Small intestine (tissue), 7 donors: ENCODE measurements at regions not wholly inside any gene's neighbourhood (a gene's known extent, or its start where the extent isn't known, plus 50 kb on each side); places are given as distances from the start of the nearest gene placed in this dataset.

Source experiments
- DNase-seq, 2 donors: peaks; one replicate each; pipeline versions ENCODE4 v3.0.0 to v3.0.0-alpha.2; 2013
- FAIRE-seq: peaks from 2 replicates; lab custom pipeline; 2012; peaks lifted over from hg19 to GRCh38; lab: Jason Lieb, UNC
- H3K27ac ChIP-seq, 3 donors: one replicate each; pipeline ENCODE4 v1.5.1; 2013; ENCODE audit warnings: low read length in 2 of 3, mild to moderate bottlenecking in 2 of 3, control low read depth in 1 of 3, inconsistent platforms in 1 of 3, low read depth in 1 of 3, moderate library complexity in 1 of 3
- H3K27me3 ChIP-seq, 3 donors: one replicate each; pipeline ENCODE4 v1.6.1; 2013; ENCODE audit warnings: low read length in 3 of 3, inconsistent platforms in 1 of 3; ENCODE audit not compliant: control insufficient read depth in 3 of 3, insufficient read depth in 3 of 3
- H3K36me3 ChIP-seq, 3 donors: one replicate each; pipeline ENCODE4 v1.6.1; 2013; ENCODE audit warnings: low read length in 3 of 3, inconsistent platforms in 1 of 3, low read depth in 1 of 3, mild to moderate bottlenecking in 1 of 3, moderate library complexity in 1 of 3; ENCODE audit not compliant: control insufficient read depth in 3 of 3, insufficient read depth in 2 of 3
- H3K4me1 ChIP-seq, 3 donors: one replicate each; pipeline ENCODE4 v1.6.1; 2013; ENCODE audit warnings: low read length in 2 of 3, inconsistent platforms in 1 of 3, low read depth in 1 of 3, mild to moderate bottlenecking in 1 of 3, moderate library complexity in 1 of 3; ENCODE audit not compliant: control insufficient read depth in 3 of 3, insufficient read depth in 2 of 3
- H3K4me3 ChIP-seq, 3 donors: one replicate each; pipeline ENCODE4 v1.5.1; 2013; ENCODE audit warnings: low read length in 3 of 3, control low read depth in 1 of 3, inconsistent platforms in 1 of 3, low read depth in 1 of 3, mild to moderate bottlenecking in 1 of 3, moderate library complexity in 1 of 3
- H3K9me3 ChIP-seq, 2 donors: one replicate each; pipeline ENCODE4 v1.6.1; 2013; ENCODE audit warnings: low read depth in 1 of 2, low read length in 1 of 2; ENCODE audit not compliant: control insufficient read depth in 2 of 2, insufficient read depth in 1 of 2
- WGBS, 3 donors: extraction: QIAGEN DNeasy Blood & Tissue Kit; methylation state at CpG; one replicate each; pipeline ENCODE4 v1.1.7; 2013; 5-methylcytosine and 5-hydroxymethylcytosine counted together
- donor health status: healthy with polysubstance abuse.
- donor health status: control.
- donor health status: control.
- donor health status: Bipolar disorder and iron deficiency.
- donor health status: healthy.

GRCh38 chr2:16615687-16616615 is 49.7 kb downstream of the CYRIA start:
- Histone ChIP-seq H3K4me3 (no peak overlapping the region), H3K9me3 (no peaks in the 10 kb centered on the region), H3K27ac (no peak overlapping the region), H3K36me3 (no peaks in the 10 kb centered on the region), H3K4me1 (peaks cover 0 to 3% (median 0%) of the 10 kb centered on the region in 3 donors), H3K27me3 (peaks cover 0 to 4% (median 0%) of the 10 kb centered on the region in 3 donors)
- FAIRE-seq, result no peak
- 86 to 92% (median 89%) methylated on average over 21 of the region's 21 CpGs for WGBS, 3 donors
- DNase-seq, result no peak

DNA sequence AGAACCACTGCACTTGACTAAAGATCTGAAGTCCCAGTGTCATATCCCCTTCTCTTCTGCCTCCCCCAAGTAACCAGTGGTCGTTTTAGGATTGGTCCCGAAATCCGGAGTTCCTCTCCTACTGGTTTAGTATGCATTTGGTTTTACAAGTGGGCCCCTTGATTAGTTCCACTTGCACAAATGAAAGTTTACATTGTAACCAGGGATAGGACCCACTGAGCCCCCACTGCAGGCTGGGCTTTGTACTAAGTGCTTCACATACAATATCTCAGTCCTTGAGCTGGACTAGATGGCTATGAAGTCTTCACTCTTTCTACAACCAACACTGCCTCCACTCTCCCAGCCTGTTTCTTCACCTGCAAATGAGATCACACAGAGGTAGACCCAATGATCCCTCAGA is 50.4 kb downstream of the CYRIA start:
- H3K27me3 ChIP-seq, result no peaks in the 10 kb centered on the region
- no peak overlapping the region for H3K27ac ChIP-seq
- FAIRE-seq (no peak), DNase-seq (no peak)
- WGBS, 3 donors, result 73 to 92% (median 83%) methylated on average over 3 of the region's 3 CpGs
- H3K4me3 ChIP-seq, result no peak overlapping the region
- H3K4me1 ChIP-seq, result peaks cover 0 to 3% (median 0%) of the 10 kb centered on the region in 3 donors
- H3K36me3 ChIP-seq, result no peaks in the 10 kb centered on the region
- H3K9me3 ChIP-seq, result no peaks in the 10 kb centered on the region

DNA sequence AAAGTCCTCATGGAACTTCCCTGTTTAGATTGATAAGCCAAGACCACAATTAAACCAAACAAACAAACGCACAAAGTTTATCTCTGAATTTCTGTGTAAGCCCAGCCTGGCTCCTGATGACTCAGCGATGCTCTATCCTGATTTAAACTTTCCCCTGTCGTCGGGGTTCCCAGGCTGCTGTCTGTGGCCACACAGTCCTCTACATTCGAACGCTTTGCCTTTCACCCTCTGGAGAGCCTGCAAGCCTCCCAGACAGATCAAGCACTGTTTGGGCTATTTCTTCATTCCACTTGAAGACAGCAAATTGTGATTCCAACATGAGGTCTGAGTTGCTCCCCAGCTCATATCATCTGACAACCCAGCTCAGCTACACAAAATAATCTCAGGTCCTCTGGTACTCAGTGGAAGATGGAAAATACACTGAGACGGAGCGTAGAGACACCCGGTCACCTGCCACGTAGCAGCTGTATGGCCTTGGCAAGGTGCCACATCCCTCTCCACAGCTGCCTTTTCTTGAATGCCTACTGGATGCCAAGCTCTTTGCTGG is 51.2 kb downstream of the CYRIA start:
- H3K27me3 ChIP-seq, result no peaks in the 10 kb centered on the region
- WGBS, 3 donors, result 13 to 41% (median 27%) methylated on average over 10 of the region's 10 CpGs
- no peak overlapping the region for H3K4me3 ChIP-seq
- no peak for FAIRE-seq
- H3K4me1 ChIP-seq, result peaks cover 0 to 3% (median 0%) of the 10 kb centered on the region in 3 donors
- peak; percentile 13 to 24 for DNase-seq
- no peaks in the 10 kb centered on the region for H3K36me3 ChIP-seq
- no peaks in the 10 kb centered on the region for H3K9me3 ChIP-seq
- peak overlapping the region in 1 of 3 donors; percentile 54 for H3K27ac ChIP-seq

DNA sequence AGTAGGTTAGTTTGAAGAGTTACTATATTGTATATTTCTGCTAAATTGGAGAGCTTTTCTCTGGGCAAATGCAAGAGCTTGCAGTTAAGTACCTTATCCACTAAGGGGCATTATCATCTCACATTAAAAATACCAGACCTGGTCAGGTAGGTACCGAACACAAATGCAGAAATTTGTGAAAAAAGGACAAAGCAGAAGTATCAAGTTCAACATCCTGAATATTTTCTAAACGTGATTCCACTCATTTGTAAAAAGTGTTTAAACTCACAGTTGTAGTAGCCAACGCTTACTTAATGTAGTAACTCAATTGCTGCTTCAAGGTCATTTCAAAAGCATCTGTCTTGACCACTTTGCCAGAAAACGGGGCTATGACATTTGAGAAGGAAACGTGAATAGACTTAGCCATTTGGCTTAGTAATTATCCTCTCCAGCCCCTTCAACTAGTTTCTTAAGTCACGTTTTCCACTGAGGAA is 52.1 kb downstream of the CYRIA start:
- Histone ChIP-seq H3K27me3 (no peaks in the 10 kb centered on the region), H3K27ac (no peak overlapping the region), H3K36me3 (no peaks in the 10 kb centered on the region), H3K9me3 (no peaks in the 10 kb centered on the region), H3K4me3 (no peak overlapping the region), H3K4me1 (peaks cover 0 to 3% (median 0%) of the 10 kb centered on the region in 3 donors)
- no peak for FAIRE-seq
- WGBS, 3 donors, result 23 to 37% (median 24%) methylated on average over 6 of the region's 6 CpGs
- DNase-seq, result no peak

DNA sequence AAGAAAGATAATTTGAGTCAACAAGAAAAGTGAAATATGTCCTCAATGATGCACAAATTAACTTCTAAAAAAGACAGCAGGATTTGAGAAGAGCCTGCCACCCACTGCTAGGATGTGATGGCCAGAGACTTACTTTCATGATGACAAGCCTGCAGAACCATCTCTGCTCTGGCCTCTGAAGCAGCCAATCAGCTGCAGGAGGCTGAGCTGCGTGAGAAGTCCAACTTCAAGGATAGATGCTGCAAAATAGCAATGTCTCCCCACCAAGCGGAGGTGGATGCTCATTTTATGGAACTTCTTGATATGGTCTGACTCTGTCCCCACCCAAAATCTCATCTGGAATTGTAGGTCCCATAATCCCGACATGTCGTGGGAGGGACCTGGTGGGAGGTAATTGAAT is 53.1 kb downstream of the CYRIA start:
- Histone ChIP-seq H3K9me3 (no peaks in the 10 kb centered on the region), H3K4me3 (no peak overlapping the region), H3K36me3 (no peaks in the 10 kb centered on the region), H3K27ac (no peak overlapping the region), H3K27me3 (no peaks in the 10 kb centered on the region), H3K4me1 (peaks cover 0 to 3% (median 0%) of the 10 kb centered on the region in 3 donors)
- 86 to 93% (median 86%) methylated on average over 4 of the region's 4 CpGs for WGBS, 3 donors
- FAIRE-seq, result no peak
- no peak for DNase-seq

- Histone ChIP-seq H3K4me1 (peaks cover 0 to 1% (median 0%) of the 10 kb centered on the region in 3 donors), H3K36me3 (no peaks in the 10 kb centered on the region), H3K27ac (no peak overlapping the region), H3K9me3 (no peaks in the 10 kb centered on the region), H3K27me3 (no peaks in the 10 kb centered on the region), H3K4me3 (no peak overlapping the region)
- FAIRE-seq, result no peak
- 73 to 86% (median 80%) methylated on average over 3 of the region's 3 CpGs for WGBS, 3 donors
- no peak for DNase-seq
Observed at GRCh38 chr2:16609786-16610185, 55.8 kb downstream of the CYRIA start.

DNA sequence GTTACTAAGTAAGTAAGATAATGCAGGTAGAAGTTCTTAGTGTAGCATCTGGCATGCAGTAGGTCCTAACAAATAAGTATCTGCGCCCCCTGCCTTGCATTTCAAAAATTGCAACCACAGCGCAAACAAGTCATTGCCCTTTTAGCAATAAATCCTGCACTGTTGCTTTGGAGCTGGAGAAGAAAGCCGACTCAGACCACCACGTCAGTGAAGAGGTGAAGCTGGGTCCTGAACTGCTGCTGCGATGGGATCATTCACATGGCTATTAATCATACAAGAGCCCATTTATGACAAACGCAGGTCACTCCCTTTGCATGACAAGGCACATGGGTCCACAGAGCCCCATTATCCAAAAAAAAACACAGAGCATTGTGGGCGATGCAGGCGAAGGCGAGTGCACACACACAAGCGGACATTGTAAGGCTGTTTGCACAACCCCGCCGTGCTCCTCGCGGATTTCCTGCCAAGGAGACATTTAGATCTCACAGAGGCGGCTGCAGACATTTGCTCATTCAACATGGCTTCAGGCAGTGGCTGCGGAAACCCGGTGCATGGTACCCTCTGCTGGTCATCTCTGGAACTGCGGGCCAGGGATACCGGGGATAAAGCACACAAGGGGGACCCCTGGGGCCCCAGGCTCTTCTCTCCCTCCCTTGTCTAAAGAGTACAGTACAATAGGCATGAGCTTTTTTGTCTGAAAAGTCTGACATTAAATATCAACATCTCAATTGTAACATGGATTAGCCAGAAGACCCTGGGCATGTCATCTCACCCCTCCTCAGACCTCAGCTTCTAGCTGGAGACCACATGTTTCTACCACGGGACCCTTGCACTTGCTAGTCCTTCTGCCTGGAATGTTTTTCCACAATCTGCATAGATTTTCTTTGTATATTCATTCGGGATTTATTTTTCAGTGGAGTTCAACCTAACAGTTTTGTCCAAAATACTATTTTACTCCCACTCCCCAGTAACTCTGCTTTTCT is 56.7 kb downstream of the CYRIA start:
- DNase-seq, result peak; percentile 71 to 88
- 4 to 6% (median 5%) methylated on average over 21 of the region's 21 CpGs for WGBS, 3 donors

DNA sequence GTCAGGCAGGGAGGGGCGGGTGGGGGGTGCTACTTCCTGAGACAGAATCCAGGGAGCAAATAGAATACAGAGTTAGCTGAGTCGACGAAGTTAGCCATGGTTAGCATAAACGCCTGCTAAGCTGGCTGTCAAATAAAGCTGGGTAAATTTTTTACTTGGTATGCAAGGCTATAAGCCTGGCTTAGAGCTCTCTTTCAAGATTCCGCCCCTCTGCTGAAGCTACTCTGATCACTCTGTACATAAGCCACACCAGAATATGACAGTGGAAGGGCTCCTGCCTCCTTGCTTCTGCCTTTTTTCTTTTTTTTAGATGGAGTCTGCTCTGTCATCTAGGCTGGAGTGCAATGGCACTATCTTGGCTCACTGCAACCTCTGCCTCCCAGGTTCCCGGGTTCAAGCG is 58.3 kb downstream of the CYRIA start:
- WGBS, 3 donors, result 82 to 86% (median 84%) methylated on average over 7 of the region's 7 CpGs
- H3K27ac ChIP-seq, result no peak overlapping the region
- H3K4me1 ChIP-seq, result no peaks in the 10 kb centered on the region
- H3K27me3 ChIP-seq, result peaks cover 0 to 3% (median 0%) of the 10 kb centered on the region in 3 donors
- FAIRE-seq (no peak), DNase-seq (no peak)
- no peak overlapping the region for H3K4me3 ChIP-seq
- H3K9me3 ChIP-seq, result no peaks in the 10 kb centered on the region
- H3K36me3 ChIP-seq, result no peaks in the 10 kb centered on the region

More for the DNA sequence above, 56.7 kb downstream of the CYRIA start:
- Histone ChIP-seq H3K36me3 (no peaks in the 10 kb centered on the region), H3K27me3 (no peaks in the 10 kb centered on the region), H3K4me3 (peak overlapping the region in 2 of 3 donors; percentile 4 to 53), H3K27ac (peak overlapping the region in 1 of 3 donors; percentile 24), H3K9me3 (no peaks in the 10 kb centered on the region), H3K4me1 (no peaks in the 10 kb centered on the region)
- FAIRE-seq, result no peak
